GM23338 (cell line): ENCODE measurements at regions not wholly inside any gene's neighbourhood (a gene's known extent, or its start where the extent isn't known, plus 50 kb on each side); places are given as distances from the start of the nearest gene placed in this dataset.

Source experiments
- ATAC-seq: fragments of 200-7000 bp; cut with Tn5 transposase; 3 replicates; pipeline ENCODE4 v1.9.1; 2020
- DNase-seq: peaks from one replicate; pipeline ENCODE4 v3.0.0-alpha.2; 2015; ENCODE audit warnings: low spot score
- H2AFZ ChIP-seq: fragments of 200-600 bp; sonication (generic); 2 replicates; pipeline ENCODE4 v1.8.0; 2016; ENCODE audit warnings: antibody characterized with exemption, mild to moderate bottlenecking, moderate library complexity
- H3F3A ChIP-seq: fragments of 200-600 bp; sonication (generic); replicated peaks from 2 replicates; pipeline ENCODE4 v1.8.0; 2017; ENCODE audit warnings: antibody characterized with exemption, mixed run types, low read depth
- H3K27ac ChIP-seq: fragments of 200-600 bp; sonication (generic); 2 replicates; pipeline ENCODE4 v1.6.1; 2016; ENCODE audit warnings: low read depth
- H3K27me3 ChIP-seq: fragments of 200-600 bp; sonication (generic); 2 replicates; pipeline ENCODE4 v1.8.0; 2016; ENCODE audit warnings: mild to moderate bottlenecking, mixed run types, moderate library complexity; ENCODE audit not compliant: insufficient read depth
- H3K36me3 ChIP-seq: fragments of 200-600 bp; sonication (generic); 2 replicates; pipeline ENCODE4 v1.8.0; 2016; ENCODE audit warnings: mild to moderate bottlenecking; ENCODE audit not compliant: insufficient read depth
- H3K4me1 ChIP-seq: fragments of 200-600 bp; sonication (generic); 2 replicates; pipeline ENCODE4 v1.8.0; 2016; ENCODE audit warnings: mild to moderate bottlenecking, moderate library complexity; ENCODE audit not compliant: insufficient read depth
- H3K4me2 ChIP-seq: fragments of 200-600 bp; sonication (generic); 2 replicates; pipeline ENCODE4 v1.7.1; 2017; ENCODE audit warnings: mixed run types
- H3K4me3 ChIP-seq: fragments of 200-600 bp; sonication (generic); 2 replicates; pipeline ENCODE4 v1.6.1; 2016; ENCODE audit warnings: mixed run types
- H3K79me2 ChIP-seq: fragments of 200-600 bp; sonication (generic); replicated peaks from 2 replicates; pipeline ENCODE4 v1.8.0; 2017; ENCODE audit warnings: mild to moderate bottlenecking; ENCODE audit not compliant: insufficient read depth
- H3K9me2 ChIP-seq: fragments of 200-600 bp; sonication (generic); 2 replicates; pipeline ENCODE4 v1.8.0; 2017; ENCODE audit not compliant: insufficient read depth
- H4K20me1 ChIP-seq: fragments of 200-600 bp; sonication (generic); replicated peaks from 2 replicates; pipeline ENCODE4 v1.8.0; 2017; ENCODE audit warnings: mild to moderate bottlenecking; ENCODE audit not compliant: insufficient read depth
- H3K27ac Mint-ChIP-seq: 2 replicates; pipeline ENCODE4 v1.8.0; 2020; ENCODE audit warnings: inconsistent platforms, mild to moderate bottlenecking, moderate library complexity, mixed read lengths
- H3K27me3 Mint-ChIP-seq: 3 replicates; pipeline ENCODE4 v1.8.0; 2022; ENCODE audit warnings: low read depth, mild to moderate bottlenecking, moderate library complexity, mixed read lengths, inconsistent platforms; ENCODE audit not compliant: insufficient read depth, poor library complexity
- H3K36me3 Mint-ChIP-seq: 3 replicates; pipeline ENCODE4 v1.8.0; 2021; ENCODE audit warnings: low read depth, mild to moderate bottlenecking, inconsistent platforms, moderate library complexity, mixed read lengths
- H3K4me1 Mint-ChIP-seq: 3 replicates; pipeline ENCODE4 v1.8.0; 2020; ENCODE audit warnings: mild to moderate bottlenecking, inconsistent platforms, mixed read lengths
- H3K4me3 Mint-ChIP-seq: 3 replicates; pipeline ENCODE4 v1.8.0; 2021; ENCODE audit warnings: moderate library complexity, mild to moderate bottlenecking, inconsistent platforms, mixed read lengths
- H3K9me3 Mint-ChIP-seq: 3 replicates; pipeline ENCODE4 v1.8.0; 2020; ENCODE audit warnings: moderate library complexity, mild to moderate bottlenecking, inconsistent platforms, mixed read lengths
- CREB1 ChIP-seq: fragments of 250-450 bp; sonication (Bioruptor Pico); IDR thresholded peaks from 2 replicates; pipeline ENCODE4 v1.5.0; 2020; ENCODE audit warnings: low read depth, mild to moderate bottlenecking, moderate library complexity
- CTCF ChIP-seq, 2 experiments: fragments of 200-600 bp in 1 of 2; sonication (generic) in 1 of 2; conservative IDR thresholded peaks; 2 replicates each; pipeline versions ENCODE4 v1.5.1 to v1.6.1; 2016 to 2017; ENCODE audit warnings: antibody characterized with exemption in 2 of 2, low read depth in 2 of 2, mild to moderate bottlenecking in 2 of 2, moderate library complexity in 1 of 2
- ETS1 ChIP-seq: IDR thresholded peaks from 2 replicates; pipeline ENCODE4 v1.6.1; 2016; ENCODE audit warnings: antibody characterized with exemption
- JUNB ChIP-seq: IDR thresholded peaks from one replicate; pipeline ENCODE4 v1.6.1; 2016; ENCODE audit warnings: antibody characterized with exemption; ENCODE audit not compliant: unreplicated experiment
- POLR2AphosphoS5 ChIP-seq: IDR thresholded peaks from 2 replicates; pipeline ENCODE4 v1.6.1; 2016; ENCODE audit warnings: antibody characterized with exemption, low read depth
- STAT1 ChIP-seq: IDR thresholded peaks from one replicate; pipeline ENCODE4 v1.6.1; 2016; ENCODE audit warnings: antibody characterized with exemption; ENCODE audit not compliant: unreplicated experiment
- ZNF114 ChIP-seq: fragments of 250-450 bp; sonication (Bioruptor Pico); IDR thresholded peaks from 2 replicates; pipeline ENCODE4 v1.5.0; 2020; ENCODE audit warnings: mild to moderate bottlenecking, moderate library complexity
- ZNF331 ChIP-seq: fragments of 250-450 bp; sonication (Bioruptor Pico); IDR thresholded peaks from 2 replicates; pipeline ENCODE4 v1.5.0; 2020; ENCODE audit warnings: low read depth, mild to moderate bottlenecking, moderate library complexity
- ZNF462 ChIP-seq: fragments of 250-450 bp; sonication (Bioruptor Pico); IDR thresholded peaks from 2 replicates; pipeline ENCODE4 v1.5.0; 2020; ENCODE audit warnings: mild to moderate bottlenecking, moderate library complexity

- no peak for TF ChIP-seq JUNB
- no peak for TF ChIP-seq ETS1
- TF ChIP-seq STAT1: no peak
Observed at GRCh38 chr6:102381203-102381602, 987.7 kb downstream of the GRIK2 start (continued).

GRCh38 chr6:102356170-102356569, 962.7 kb downstream of the GRIK2 start:
- Mint-ChIP-seq H3K4me1 (peaks cover 23% of the 10 kb centered on the region), H3K27me3 (peaks cover 6% of the 10 kb centered on the region), H3K27ac (no peak overlapping the region), H3K36me3 (peaks cover 5% of the 10 kb centered on the region; the same call in 2 of the 3 replicates), H3K4me3 (no peak overlapping the region), H3K9me3 (no peaks in the 10 kb centered on the region)
- Histone ChIP-seq H3K27ac (no peak overlapping the region), H4K20me1 (no peaks in the 10 kb centered on the region), H3K4me1 (peaks cover 17% of the 10 kb centered on the region; the same call in 1 of the 2 replicates), H3K27me3 (no peaks in the 10 kb centered on the region), H3K4me2 (peak overlapping the region; percentile 39; the same call in 1 of the 2 replicates), H3K4me3 (no peak overlapping the region), H3K9me2 (no peaks in the 10 kb centered on the region), H2AFZ (peak overlapping the region; percentile 72; the same call in 1 of the 2 replicates), H3K36me3 (no peaks in the 10 kb centered on the region), H3K79me2 (no peaks in the 10 kb centered on the region), H3F3A (no peaks in the 10 kb centered on the region)
- DNase-seq: peak; percentile 17
- no peak for TF ChIP-seq ZNF331 (CRISPR knock-in tag)
- no peak for TF ChIP-seq ZNF114 (CRISPR knock-in tag)
- no peak for TF ChIP-seq CTCF (conservative IDR thresholded peaks at IDR 0.05; ENCODE audit: low read depth in 2 of 2)
- no peak for TF ChIP-seq CREB1 (CRISPR knock-in tag)
- ATAC-seq: peak; percentile 45; the same call in 1 of the 3 replicates

GRCh38 chr6:102355578-102355977, 962.1 kb downstream of the GRIK2 start:
- Mint-ChIP-seq H3K9me3 (no peaks in the 10 kb centered on the region), H3K4me3 (no peak overlapping the region), H3K27me3 (peaks cover 6% of the 10 kb centered on the region), H3K4me1 (peaks cover 23% of the 10 kb centered on the region), H3K27ac (no peak overlapping the region), H3K36me3 (peaks cover 5% of the 10 kb centered on the region; the same call in 2 of the 3 replicates)
- Histone ChIP-seq H2AFZ (0 out of 2 replicates have a peak overlapping the region, but pooled peaks have one; percentile 72), H3F3A (no peaks in the 10 kb centered on the region), H3K4me2 (no peak overlapping the region), H3K36me3 (no peaks in the 10 kb centered on the region), H3K27ac (no peak overlapping the region), H3K79me2 (no peaks in the 10 kb centered on the region), H3K4me1 (peaks cover 17% of the 10 kb centered on the region; the same call in 1 of the 2 replicates), H3K4me3 (no peak overlapping the region), H3K27me3 (no peaks in the 10 kb centered on the region), H3K9me2 (no peaks in the 10 kb centered on the region), H4K20me1 (no peaks in the 10 kb centered on the region)
- DNase-seq: peak; percentile 22
- peak; percentile 74 for ATAC-seq
- TF ChIP-seq STAT1 (no peak), POLR2AphosphoS5 (no peak), ZNF114 (CRISPR knock-in tag) (no peak), JUNB (no peak), ZNF462 (peak; percentile 83)
